ACC112 (cell line): ENCODE measurements at regions not wholly inside any gene's neighbourhood (a gene's known extent, or its start where the extent isn't known, plus 50 kb on each side); places are given as distances from the start of the nearest gene placed in this dataset.

Experiments
- H2AFZ ChIP-seq: fragments of 200-600 bp; sonication (generic); one replicate; pipeline ENCODE4 v1.6.0; 2017; ENCODE audit warnings: antibody characterized with exemption, low read length; ENCODE audit not compliant: unreplicated experiment
- H3K27ac ChIP-seq: fragments of 200-600 bp; sonication (generic); 2 replicates; pipeline ENCODE4 v1.5.1; 2014; ENCODE audit warnings: low read depth, mild to moderate bottlenecking, antibody characterized with exemption, low read length, moderate library complexity
- H3K27me3 ChIP-seq: fragments of 200-600 bp; sonication (generic); 2 replicates; pipeline ENCODE4 v1.6.1; 2014; ENCODE audit warnings: mild to moderate bottlenecking, antibody characterized with exemption, low read length, moderate library complexity, mixed read lengths; ENCODE audit not compliant: insufficient read depth
- H3K36me3 ChIP-seq: fragments of 200-600 bp; sonication (generic); 2 replicates; pipeline ENCODE4 v1.6.1; 2016; ENCODE audit warnings: mild to moderate bottlenecking, antibody characterized with exemption, low read length, moderate library complexity, mixed read lengths; ENCODE audit not compliant: insufficient read depth
- H3K4me1 ChIP-seq: fragments of 200-600 bp; sonication (generic); one replicate; pipeline ENCODE4 v1.6.1; 2016; ENCODE audit warnings: low read length, mixed read lengths; ENCODE audit not compliant: insufficient read depth, unreplicated experiment, control insufficient read depth
- H3K4me3 ChIP-seq: fragments of 200-600 bp; sonication (generic); 2 replicates; pipeline ENCODE4 v1.5.1; 2014; ENCODE audit warnings: mild to moderate bottlenecking, low read depth, low read length
- H3K79me2 ChIP-seq: fragments of 200-600 bp; sonication (generic); one replicate; pipeline ENCODE4 v1.6.0; 2016; ENCODE audit warnings: low read length; ENCODE audit not compliant: control insufficient read depth, unreplicated experiment, insufficient read depth

GRCh38 chr2:19224486-19224885 lies 133.9 kb downstream of the OSR1 start:
- no peaks in the 10 kb centered on the region for H3K79me2 ChIP-seq
- H3K27ac ChIP-seq = no peak overlapping the region
- H3K36me3 ChIP-seq = no peaks in the 10 kb centered on the region
- no peak overlapping the region for H2AFZ ChIP-seq
- no peaks in the 10 kb centered on the region for H3K27me3 ChIP-seq
- no peak overlapping the region for H3K4me3 ChIP-seq
- H3K4me1 ChIP-seq = peaks cover 34% of the 10 kb centered on the region

- Histone ChIP-seq H3K36me3 (no peaks in the 10 kb centered on the region), H3K27me3 (no peaks in the 10 kb centered on the region), H3K27ac (no peak overlapping the region), H3K4me1 (peaks cover 35% of the 10 kb centered on the region), H3K79me2 (no peaks in the 10 kb centered on the region), H2AFZ (no peak overlapping the region), H3K4me3 (no peak overlapping the region)
These were observed 134.4 kb downstream of the OSR1 start for GRCh38 chr2:19224011-19224410.

- Histone ChIP-seq H3K4me1 (peaks cover 31% of the 10 kb centered on the region), H3K36me3 (no peaks in the 10 kb centered on the region), H3K27ac (no peak overlapping the region), H3K27me3 (no peaks in the 10 kb centered on the region), H2AFZ (no peak overlapping the region), H3K79me2 (no peaks in the 10 kb centered on the region), H3K4me3 (no peak overlapping the region)
These were observed 139.4 kb downstream of the OSR1 start for GRCh38 chr2:19219060-19219459.

GRCh38 chr2:19218166-19218565 lies 140.3 kb downstream of the OSR1 start:
- H3K4me1 ChIP-seq = peaks cover 26% of the 10 kb centered on the region
- H3K27ac ChIP-seq = no peak overlapping the region
- no peaks in the 10 kb centered on the region for H3K79me2 ChIP-seq
- no peaks in the 10 kb centered on the region for H3K27me3 ChIP-seq
- no peak overlapping the region for H2AFZ ChIP-seq
- H3K4me3 ChIP-seq = no peak overlapping the region
- H3K36me3 ChIP-seq = no peaks in the 10 kb centered on the region

GRCh38 chr2:19216676-19217602 lies 141.5 kb downstream of the OSR1 start:
- H3K4me1 ChIP-seq = peaks cover 18% of the 10 kb centered on the region
- no peaks in the 10 kb centered on the region for H3K27me3 ChIP-seq
- no peak overlapping the region for H3K27ac ChIP-seq
- no peak overlapping the region for H3K4me3 ChIP-seq
- no peaks in the 10 kb centered on the region for H3K79me2 ChIP-seq
- H2AFZ ChIP-seq = no peak overlapping the region
- H3K36me3 ChIP-seq = no peaks in the 10 kb centered on the region

- no peaks in the 10 kb centered on the region for H3K27me3 ChIP-seq
- H3K27ac ChIP-seq = no peak overlapping the region
- H3K36me3 ChIP-seq = no peaks in the 10 kb centered on the region
- no peak overlapping the region for H2AFZ ChIP-seq
- no peaks in the 10 kb centered on the region for H3K79me2 ChIP-seq
- peaks cover 17% of the 10 kb centered on the region for H3K4me1 ChIP-seq
- H3K4me3 ChIP-seq = no peak overlapping the region
These were observed 142.2 kb downstream of the OSR1 start for GRCh38 chr2:19216238-19216637.

GRCh38 chr2:19214682-19215391 lies 143.6 kb downstream of the OSR1 start:
- Histone ChIP-seq H3K36me3 (no peaks in the 10 kb centered on the region), H3K27ac (no peak overlapping the region), H2AFZ (no peak overlapping the region), H3K27me3 (no peaks in the 10 kb centered on the region), H3K79me2 (no peaks in the 10 kb centered on the region), H3K4me3 (no peak overlapping the region), H3K4me1 (peaks cover 11% of the 10 kb centered on the region)

- Histone ChIP-seq H3K4me3 (no peak overlapping the region), H3K4me1 (no peaks in the 10 kb centered on the region), H3K79me2 (no peaks in the 10 kb centered on the region), H3K27ac (no peak overlapping the region), H3K27me3 (no peaks in the 10 kb centered on the region), H2AFZ (no peak overlapping the region), H3K36me3 (no peaks in the 10 kb centered on the region)
These were observed 148.7 kb downstream of the OSR1 start for GRCh38 chr2:19209575-19210341.

GRCh38 chr2:19208479-19209199 lies 149.8 kb downstream of the OSR1 start:
- H3K27ac ChIP-seq = no peak overlapping the region
- H3K4me1 ChIP-seq = no peaks in the 10 kb centered on the region
- H2AFZ ChIP-seq = no peak overlapping the region
- no peaks in the 10 kb centered on the region for H3K79me2 ChIP-seq
- H3K36me3 ChIP-seq = no peaks in the 10 kb centered on the region
- H3K27me3 ChIP-seq = no peaks in the 10 kb centered on the region
- no peak overlapping the region for H3K4me3 ChIP-seq

- H3K79me2 ChIP-seq = no peaks in the 10 kb centered on the region
- H2AFZ ChIP-seq = no peak overlapping the region
- H3K4me3 ChIP-seq = no peak overlapping the region
- no peak overlapping the region for H3K27ac ChIP-seq
- no peaks in the 10 kb centered on the region for H3K4me1 ChIP-seq
- no peaks in the 10 kb centered on the region for H3K27me3 ChIP-seq
- H3K36me3 ChIP-seq = no peaks in the 10 kb centered on the region
These were observed 151.0 kb downstream of the OSR1 start for GRCh38 chr2:19207452-19207851.
